ENCODE measurements at regions not wholly inside any gene's neighbourhood (a gene's known extent, or its start where the extent isn't known, plus 50 kb on each side); places are given as distances from the start of the nearest gene placed in this dataset.

GRCh38 chr5:73292816-73293459, 119.9 kb downstream of the TMEM174 start:
- no peak overlapping the region for H2AFZ ChIP-seq
- no peaks in the 10 kb centered on the region for H3F3A ChIP-seq (replicated peaks; ENCODE audit: low read depth)
- H3K9me2 ChIP-seq (ENCODE audit: insufficient read depth), result no peaks in the 10 kb centered on the region
- peaks cover 86% of the 10 kb centered on the region for H3K27me3 ChIP-seq (ENCODE audit: insufficient read depth)
- TF ChIP-seq, protein P1, sequence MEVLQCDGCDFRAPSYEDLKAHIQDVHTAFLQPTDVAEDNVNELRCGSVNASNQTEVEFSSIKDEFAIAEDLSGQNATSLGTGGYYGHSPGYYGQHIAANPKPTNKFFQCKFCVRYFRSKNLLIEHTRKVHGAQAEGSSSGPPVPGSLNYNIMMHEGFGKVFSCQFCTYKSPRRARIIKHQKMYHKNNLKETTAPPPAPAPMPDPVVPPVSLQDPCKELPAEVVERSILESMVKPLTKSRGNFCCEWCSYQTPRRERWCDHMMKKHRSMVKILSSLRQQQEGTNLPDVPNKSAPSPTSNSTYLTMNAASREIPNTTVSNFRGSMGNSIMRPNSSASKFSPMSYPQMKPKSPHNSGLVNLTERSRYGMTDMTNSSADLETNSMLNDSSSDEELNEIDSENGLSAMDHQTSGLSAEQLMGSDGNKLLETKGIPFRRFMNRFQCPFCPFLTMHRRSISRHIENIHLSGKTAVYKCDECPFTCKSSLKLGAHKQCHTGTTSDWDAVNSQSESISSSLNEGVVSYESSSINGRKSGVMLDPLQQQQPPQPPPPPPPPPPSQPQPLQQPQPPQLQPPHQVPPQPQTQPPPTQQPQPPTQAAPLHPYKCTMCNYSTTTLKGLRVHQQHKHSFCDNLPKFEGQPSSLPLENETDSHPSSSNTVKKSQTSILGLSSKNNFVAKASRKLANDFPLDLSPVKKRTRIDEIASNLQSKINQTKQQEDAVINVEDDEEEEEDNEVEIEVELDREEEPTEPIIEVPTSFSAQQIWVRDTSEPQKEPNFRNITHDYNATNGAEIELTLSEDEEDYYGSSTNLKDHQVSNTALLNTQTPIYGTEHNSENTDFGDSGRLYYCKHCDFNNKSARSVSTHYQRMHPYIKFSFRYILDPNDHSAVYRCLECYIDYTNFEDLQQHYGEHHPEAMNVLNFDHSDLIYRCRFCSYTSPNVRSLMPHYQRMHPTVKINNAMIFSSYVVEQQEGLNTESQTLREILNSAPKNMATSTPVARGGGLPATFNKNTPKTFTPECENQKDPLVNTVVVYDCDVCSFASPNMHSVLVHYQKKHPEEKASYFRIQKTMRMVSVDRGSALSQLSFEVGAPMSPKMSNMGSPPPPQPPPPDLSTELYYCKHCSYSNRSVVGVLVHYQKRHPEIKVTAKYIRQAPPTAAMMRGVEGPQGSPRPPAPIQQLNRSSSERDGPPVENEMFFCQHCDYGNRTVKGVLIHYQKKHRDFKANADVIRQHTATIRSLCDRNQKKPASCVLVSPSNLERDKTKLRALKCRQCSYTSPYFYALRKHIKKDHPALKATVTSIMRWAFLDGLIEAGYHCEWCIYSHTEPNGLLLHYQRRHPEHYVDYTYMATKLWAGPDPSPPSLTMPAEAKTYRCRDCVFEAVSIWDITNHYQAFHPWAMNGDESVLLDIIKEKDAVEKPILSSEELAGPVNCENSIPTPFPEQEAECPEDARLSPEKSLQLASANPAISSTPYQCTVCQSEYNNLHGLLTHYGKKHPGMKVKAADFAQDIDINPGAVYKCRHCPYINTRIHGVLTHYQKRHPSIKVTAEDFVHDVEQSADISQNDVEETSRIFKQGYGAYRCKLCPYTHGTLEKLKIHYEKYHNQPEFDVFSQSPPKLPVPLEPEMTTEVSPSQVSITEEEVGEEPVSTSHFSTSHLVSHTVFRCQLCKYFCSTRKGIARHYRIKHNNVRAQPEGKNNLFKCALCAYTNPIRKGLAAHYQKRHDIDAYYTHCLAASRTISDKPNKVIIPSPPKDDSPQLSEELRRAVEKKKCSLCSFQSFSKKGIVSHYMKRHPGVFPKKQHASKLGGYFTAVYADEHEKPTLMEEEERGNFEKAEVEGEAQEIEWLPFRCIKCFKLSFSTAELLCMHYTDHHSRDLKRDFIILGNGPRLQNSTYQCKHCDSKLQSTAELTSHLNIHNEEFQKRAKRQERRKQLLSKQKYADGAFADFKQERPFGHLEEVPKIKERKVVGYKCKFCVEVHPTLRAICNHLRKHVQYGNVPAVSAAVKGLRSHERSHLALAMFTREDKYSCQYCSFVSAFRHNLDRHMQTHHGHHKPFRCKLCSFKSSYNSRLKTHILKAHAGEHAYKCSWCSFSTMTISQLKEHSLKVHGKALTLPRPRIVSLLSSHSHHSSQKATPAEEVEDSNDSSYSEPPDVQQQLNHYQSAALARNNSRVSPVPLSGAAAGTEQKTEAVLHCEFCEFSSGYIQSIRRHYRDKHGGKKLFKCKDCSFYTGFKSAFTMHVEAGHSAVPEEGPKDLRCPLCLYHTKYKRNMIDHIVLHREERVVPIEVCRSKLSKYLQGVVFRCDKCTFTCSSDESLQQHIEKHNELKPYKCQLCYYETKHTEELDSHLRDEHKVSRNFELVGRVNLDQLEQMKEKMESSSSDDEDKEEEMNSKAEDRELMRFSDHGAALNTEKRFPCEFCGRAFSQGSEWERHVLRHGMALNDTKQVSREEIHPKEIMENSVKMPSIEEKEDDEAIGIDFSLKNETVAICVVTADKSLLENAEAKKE (CRISPR knock-in tag; IDR thresholded peaks at IDR 0.05), result no peak
- TF ChIP-seq, protein P2, sequence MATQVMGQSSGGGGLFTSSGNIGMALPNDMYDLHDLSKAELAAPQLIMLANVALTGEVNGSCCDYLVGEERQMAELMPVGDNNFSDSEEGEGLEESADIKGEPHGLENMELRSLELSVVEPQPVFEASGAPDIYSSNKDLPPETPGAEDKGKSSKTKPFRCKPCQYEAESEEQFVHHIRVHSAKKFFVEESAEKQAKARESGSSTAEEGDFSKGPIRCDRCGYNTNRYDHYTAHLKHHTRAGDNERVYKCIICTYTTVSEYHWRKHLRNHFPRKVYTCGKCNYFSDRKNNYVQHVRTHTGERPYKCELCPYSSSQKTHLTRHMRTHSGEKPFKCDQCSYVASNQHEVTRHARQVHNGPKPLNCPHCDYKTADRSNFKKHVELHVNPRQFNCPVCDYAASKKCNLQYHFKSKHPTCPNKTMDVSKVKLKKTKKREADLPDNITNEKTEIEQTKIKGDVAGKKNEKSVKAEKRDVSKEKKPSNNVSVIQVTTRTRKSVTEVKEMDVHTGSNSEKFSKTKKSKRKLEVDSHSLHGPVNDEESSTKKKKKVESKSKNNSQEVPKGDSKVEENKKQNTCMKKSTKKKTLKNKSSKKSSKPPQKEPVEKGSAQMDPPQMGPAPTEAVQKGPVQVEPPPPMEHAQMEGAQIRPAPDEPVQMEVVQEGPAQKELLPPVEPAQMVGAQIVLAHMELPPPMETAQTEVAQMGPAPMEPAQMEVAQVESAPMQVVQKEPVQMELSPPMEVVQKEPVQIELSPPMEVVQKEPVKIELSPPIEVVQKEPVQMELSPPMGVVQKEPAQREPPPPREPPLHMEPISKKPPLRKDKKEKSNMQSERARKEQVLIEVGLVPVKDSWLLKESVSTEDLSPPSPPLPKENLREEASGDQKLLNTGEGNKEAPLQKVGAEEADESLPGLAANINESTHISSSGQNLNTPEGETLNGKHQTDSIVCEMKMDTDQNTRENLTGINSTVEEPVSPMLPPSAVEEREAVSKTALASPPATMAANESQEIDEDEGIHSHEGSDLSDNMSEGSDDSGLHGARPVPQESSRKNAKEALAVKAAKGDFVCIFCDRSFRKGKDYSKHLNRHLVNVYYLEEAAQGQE (IDR thresholded peaks at IDR 0.05; ENCODE audit: unreplicated experiment), result no peak
- no peak for TF ChIP-seq EZH2phosphoT487 (IDR thresholded peaks at IDR 0.05; ENCODE audit: unreplicated experiment)
- TF ChIP-seq ZNF114 (CRISPR knock-in tag; IDR thresholded peaks at IDR 0.05), result no peak
- no peak for TF ChIP-seq EZH2 (IDR thresholded peaks at IDR 0.05; ENCODE audit: low read depth, unreplicated experiment)
- TF ChIP-seq ETS1 (IDR thresholded peaks at IDR 0.05), result no peak
- no peak for TF ChIP-seq ZNF331 (CRISPR knock-in tag; IDR thresholded peaks at IDR 0.05; ENCODE audit: low read depth)
- TF ChIP-seq JUNB (IDR thresholded peaks at IDR 0.05; ENCODE audit: unreplicated experiment), result no peak
- no peak for TF ChIP-seq POLR2AphosphoS5 (IDR thresholded peaks at IDR 0.05; ENCODE audit: low read depth)
- no peak for TF ChIP-seq CREB1 (CRISPR knock-in tag; IDR thresholded peaks at IDR 0.05; ENCODE audit: low read depth)
- TF ChIP-seq, protein P3, sequence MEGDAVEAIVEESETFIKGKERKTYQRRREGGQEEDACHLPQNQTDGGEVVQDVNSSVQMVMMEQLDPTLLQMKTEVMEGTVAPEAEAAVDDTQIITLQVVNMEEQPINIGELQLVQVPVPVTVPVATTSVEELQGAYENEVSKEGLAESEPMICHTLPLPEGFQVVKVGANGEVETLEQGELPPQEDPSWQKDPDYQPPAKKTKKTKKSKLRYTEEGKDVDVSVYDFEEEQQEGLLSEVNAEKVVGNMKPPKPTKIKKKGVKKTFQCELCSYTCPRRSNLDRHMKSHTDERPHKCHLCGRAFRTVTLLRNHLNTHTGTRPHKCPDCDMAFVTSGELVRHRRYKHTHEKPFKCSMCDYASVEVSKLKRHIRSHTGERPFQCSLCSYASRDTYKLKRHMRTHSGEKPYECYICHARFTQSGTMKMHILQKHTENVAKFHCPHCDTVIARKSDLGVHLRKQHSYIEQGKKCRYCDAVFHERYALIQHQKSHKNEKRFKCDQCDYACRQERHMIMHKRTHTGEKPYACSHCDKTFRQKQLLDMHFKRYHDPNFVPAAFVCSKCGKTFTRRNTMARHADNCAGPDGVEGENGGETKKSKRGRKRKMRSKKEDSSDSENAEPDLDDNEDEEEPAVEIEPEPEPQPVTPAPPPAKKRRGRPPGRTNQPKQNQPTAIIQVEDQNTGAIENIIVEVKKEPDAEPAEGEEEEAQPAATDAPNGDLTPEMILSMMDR (conservative IDR thresholded peaks at IDR 0.05; ENCODE audit: low read depth in 2 of 2), result no peak
- Mint-ChIP-seq H3K9me3 (no peaks in the 10 kb centered on the region; the same call in 2 of the 3 replicates), H3K27me3 (ENCODE audit: insufficient read depth, low read depth, poor library complexity) (peaks cover 47% of the 10 kb centered on the region), H3K4me3 (no peak overlapping the region), H3K4me1 (peaks cover 34% of the 10 kb centered on the region), H3K27ac (no peak overlapping the region), H3K36me3 (ENCODE audit: low read depth) (no peaks in the 10 kb centered on the region)
- H3K79me2 ChIP-seq (replicated peaks; ENCODE audit: insufficient read depth), result no peaks in the 10 kb centered on the region
- no peaks in the 10 kb centered on the region for H3K36me3 ChIP-seq (ENCODE audit: insufficient read depth)
- peaks cover 17% of the 10 kb centered on the region for H4K20me1 ChIP-seq (replicated peaks; ENCODE audit: insufficient read depth)
- ATAC-seq (no peak), DNase-seq (ENCODE audit: low spot score) (no peak)
- H3K4me3 ChIP-seq, result no peak overlapping the region
- H3K4me1 ChIP-seq (ENCODE audit: insufficient read depth), result peaks cover 51% of the 10 kb centered on the region
- H3K4me2 ChIP-seq, result no peak overlapping the region
- H3K27ac ChIP-seq (ENCODE audit: low read depth), result no peak overlapping the region
